RKO (cell line): ENCODE measurements at regions not wholly inside any gene's neighbourhood (a gene's known extent, or its start where the extent isn't known, plus 50 kb on each side); places are given as distances from the start of the nearest gene placed in this dataset.

ENCODE experiments used
- DNase-seq: peaks from one replicate; pipeline ENCODE4 v3.0.0-alpha.2; 2016; ENCODE audit warnings: low spot score

- DNase-seq = no peak
Measured at GRCh38 chr4:7127576-7127975, 59.7 kb upstream of the GRPEL1 start.

- no peak for DNase-seq
Measured at GRCh38 chr4:7126981-7127380, 59.1 kb upstream of the GRPEL1 start.

GRCh38 chr4:7124689-7125442 lies 57.0 kb upstream of the GRPEL1 start:
- peak; percentile 25 for DNase-seq

- no peak for DNase-seq
Measured at GRCh38 chr4:7121866-7122653, 54.2 kb upstream of the GRPEL1 start.

GRCh38 chr4:7121174-7121573 lies 53.3 kb upstream of the GRPEL1 start:
- DNase-seq = no peak

GRCh38 chr4:7120341-7120740 lies 52.5 kb upstream of the GRPEL1 start:
- DNase-seq = peak; percentile 37

GRCh38 chr4:7118013-7118832 lies 50.4 kb upstream of the GRPEL1 start:
- no peak for DNase-seq
